ENCODE measurements at regions not wholly inside any gene's neighbourhood (a gene's known extent, or its start where the extent isn't known, plus 50 kb on each side); places are given as distances from the start of the nearest gene placed in this dataset.
A peak's percentile ranks its signal among the peaks of the same experiment; 100 is the strongest.

DNA sequence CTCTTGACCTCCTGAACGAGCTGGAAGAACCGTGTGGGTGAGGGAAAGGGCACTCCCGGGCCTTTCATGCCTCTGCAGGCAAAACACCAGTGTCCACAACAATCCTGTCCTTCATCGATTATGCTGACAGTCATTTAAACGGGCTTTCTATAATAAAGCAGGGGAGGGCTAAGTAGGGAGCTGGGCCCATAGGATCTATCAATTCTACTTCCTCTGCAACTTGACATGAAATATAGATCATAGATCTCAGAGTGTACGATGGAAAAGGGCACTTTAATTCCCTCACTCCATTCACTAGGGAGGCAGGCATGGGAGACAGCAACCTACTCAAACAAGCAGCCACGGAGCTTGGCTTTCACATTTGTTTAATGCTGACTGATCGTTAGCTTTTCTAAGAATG is 55.8 kb upstream of the WASF3 start:
- intact Hi-C loops (cut with DNase I; ENCODE audit: low total_unique reads) = no loop called here

DNA sequence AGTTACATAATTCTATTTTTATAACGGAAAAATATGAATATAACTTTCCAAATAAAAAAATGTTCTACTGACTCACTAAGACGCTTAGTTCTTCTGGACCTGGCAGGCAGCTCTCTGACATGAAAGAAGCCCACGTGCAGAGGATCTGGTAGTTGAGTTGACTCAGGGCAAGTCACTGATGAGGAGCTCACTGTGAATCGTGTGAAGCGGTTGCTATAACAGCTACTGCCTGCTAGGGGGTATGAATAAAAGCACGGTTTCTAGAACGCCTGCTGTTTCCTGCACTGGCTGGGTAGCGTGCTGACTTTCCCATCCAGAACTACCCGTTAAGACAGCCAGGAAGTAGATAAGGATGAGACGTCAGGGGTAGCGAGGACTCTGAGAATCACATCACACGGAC is 54.7 kb upstream of the WASF3 start:
- Histone ChIP-seq H3K4me3 (no peak overlapping the region), H3K27me3 (no peaks in the 10 kb centered on the region), H3K36me3 (no peaks in the 10 kb centered on the region), H3K27ac (no peak overlapping the region), H3K9me3 (no peaks in the 10 kb centered on the region), H3K4me1 (no peaks in the 10 kb centered on the region)
- TF ChIP-seq, protein P1, sequence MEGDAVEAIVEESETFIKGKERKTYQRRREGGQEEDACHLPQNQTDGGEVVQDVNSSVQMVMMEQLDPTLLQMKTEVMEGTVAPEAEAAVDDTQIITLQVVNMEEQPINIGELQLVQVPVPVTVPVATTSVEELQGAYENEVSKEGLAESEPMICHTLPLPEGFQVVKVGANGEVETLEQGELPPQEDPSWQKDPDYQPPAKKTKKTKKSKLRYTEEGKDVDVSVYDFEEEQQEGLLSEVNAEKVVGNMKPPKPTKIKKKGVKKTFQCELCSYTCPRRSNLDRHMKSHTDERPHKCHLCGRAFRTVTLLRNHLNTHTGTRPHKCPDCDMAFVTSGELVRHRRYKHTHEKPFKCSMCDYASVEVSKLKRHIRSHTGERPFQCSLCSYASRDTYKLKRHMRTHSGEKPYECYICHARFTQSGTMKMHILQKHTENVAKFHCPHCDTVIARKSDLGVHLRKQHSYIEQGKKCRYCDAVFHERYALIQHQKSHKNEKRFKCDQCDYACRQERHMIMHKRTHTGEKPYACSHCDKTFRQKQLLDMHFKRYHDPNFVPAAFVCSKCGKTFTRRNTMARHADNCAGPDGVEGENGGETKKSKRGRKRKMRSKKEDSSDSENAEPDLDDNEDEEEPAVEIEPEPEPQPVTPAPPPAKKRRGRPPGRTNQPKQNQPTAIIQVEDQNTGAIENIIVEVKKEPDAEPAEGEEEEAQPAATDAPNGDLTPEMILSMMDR (IDR thresholded peaks at IDR 0.05 in 4 of 5, conservative IDR thresholded peaks at IDR 0.05 in 1 of 5) = no peak
- TF ChIP-seq POLR2A (IDR thresholded peaks at IDR 0.05) = no peak
- intact Hi-C loops (cut with DNase I; ENCODE audit: low total_unique reads) = no loop called here
- in situ Hi-C loops (cut with MboI; ENCODE audit: low sequenced_read_pairs in 4 of 4) = loop anchor here in 1 of 4 donors (10.0 kb wide), 1 partner anchor 192 kb away; no protein-coding TSS in a partner anchor
- ATAC-seq (peak; percentile 55 to 66), DNase-seq (peak; percentile 37 to 63)

More for the DNA sequence above, 55.8 kb upstream of the WASF3 start:
- no peaks in the 10 kb centered on the region for H3K9me3 ChIP-seq
- DNase-seq (no peak), ATAC-seq (no peak)
- H3K27me3 ChIP-seq = no peaks in the 10 kb centered on the region
- no peaks in the 10 kb centered on the region for H3K36me3 ChIP-seq
- H3K27ac ChIP-seq = no peak overlapping the region
- no peak overlapping the region for H3K4me3 ChIP-seq
- in situ Hi-C loops (cut with MboI; ENCODE audit: low sequenced_read_pairs in 4 of 4) = loop anchor here in 1 of 4 donors (10.0 kb wide), 1 partner anchor 193 kb away; no protein-coding TSS in a partner anchor
- no peak for TF ChIP-seq POLR2A (IDR thresholded peaks at IDR 0.05)
- TF ChIP-seq, protein P1 (IDR thresholded peaks at IDR 0.05 in 4 of 5, conservative IDR thresholded peaks at IDR 0.05 in 1 of 5) = no peak
- H3K4me1 ChIP-seq = no peaks in the 10 kb centered on the region

GRCh38 chr13:26503826-26504594 is 53.5 kb upstream of the WASF3 start:
- TF ChIP-seq, protein P1 (IDR thresholded peaks at IDR 0.05 in 4 of 5, conservative IDR thresholded peaks at IDR 0.05 in 1 of 5) = no peak
- Histone ChIP-seq H3K27me3 (no peaks in the 10 kb centered on the region), H3K4me3 (no peak overlapping the region), H3K36me3 (no peaks in the 10 kb centered on the region), H3K4me1 (no peaks in the 10 kb centered on the region), H3K27ac (no peak overlapping the region), H3K9me3 (no peaks in the 10 kb centered on the region)
- intact Hi-C loops (cut with DNase I; ENCODE audit: low total_unique reads) = no loop called here
- ATAC-seq (no peak), DNase-seq (no peak)
- in situ Hi-C loops (cut with MboI; ENCODE audit: low sequenced_read_pairs in 4 of 4) = loop anchor here in 1 of 4 donors (10.0 kb wide), 1 partner anchor 191 kb away; no protein-coding TSS in a partner anchor

Data from gastrocnemius medialis (tissue), 4 donors.